Coronary artery (tissue), 2 donors: ENCODE measurements at regions not wholly inside any gene's neighbourhood (a gene's known extent, or its start where the extent isn't known, plus 50 kb on each side); places are given as distances from the start of the nearest gene placed in this dataset.

Source experiments
- DNase-seq: peaks from one replicate; pipeline ENCODE4 v3.0.0-alpha.2; 2017; ENCODE audit warnings: low spot score
- H3K27ac ChIP-seq, 2 donors: fragments of 200-600 bp; sonication (generic); one replicate each; pipeline ENCODE4 v1.5.1; 2016 to 2019
- H3K4me3 ChIP-seq: fragments of 200-600 bp; sonication (generic); 2 replicates; pipeline ENCODE4 v1.5.1; 2016; ENCODE audit warnings: mild to moderate bottlenecking, moderate library complexity
- CTCF ChIP-seq: fragments of 200-600 bp; sonication (generic); IDR thresholded peaks from one replicate; pipeline ENCODE4 v1.5.1; 2019; ENCODE audit warnings: antibody characterized with exemption

DNA sequence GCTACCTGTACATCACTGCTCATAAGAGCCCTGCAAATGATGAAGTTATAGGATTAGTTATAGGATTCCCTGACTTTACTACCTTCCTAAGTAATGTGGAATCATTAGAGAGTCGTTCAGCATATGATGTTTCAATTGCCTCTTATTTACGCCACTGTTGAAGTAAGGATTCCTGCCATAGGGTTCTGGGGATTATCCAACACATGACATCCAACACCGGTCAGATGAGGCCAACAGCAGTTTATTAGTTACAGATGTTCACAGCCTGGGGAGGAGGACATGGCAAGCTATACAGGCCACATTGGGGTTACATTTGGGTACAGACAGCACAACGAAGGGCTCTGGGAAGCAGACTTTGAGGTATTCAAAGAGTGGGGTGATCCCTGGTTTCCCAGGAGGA, 134.1 kb upstream of the MC4R start:
- TF ChIP-seq CTCF: no peak
- no peak for DNase-seq

DNA sequence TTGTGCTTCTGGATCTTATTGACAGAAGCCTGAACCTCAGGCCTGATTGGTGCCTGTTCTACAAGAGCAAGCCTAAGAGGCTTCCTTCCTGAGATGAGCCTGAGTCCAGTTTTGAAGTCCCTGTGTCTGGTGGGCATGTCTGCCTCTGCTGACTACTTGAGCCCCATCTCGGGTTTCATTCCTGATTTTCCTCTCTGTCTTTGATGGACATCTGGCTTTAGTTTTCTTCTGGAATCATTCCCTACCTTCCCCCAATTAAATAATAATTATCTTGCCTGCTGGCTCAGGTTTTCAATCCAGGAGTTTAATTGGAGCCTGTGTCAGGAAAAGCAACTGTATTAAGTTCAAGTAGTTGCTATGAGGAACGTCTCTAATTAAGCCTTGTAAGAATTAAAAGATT, 135.5 kb upstream of the MC4R start:
- TF ChIP-seq CTCF: no peak
- H3K27ac ChIP-seq: no peak overlapping the region
- H3K4me3 ChIP-seq: no peak overlapping the region
- DNase-seq: no peak

More for the DNA sequence above, 134.1 kb upstream of the MC4R start:
- Histone ChIP-seq H3K27ac (no peak overlapping the region), H3K4me3 (no peak overlapping the region)

GRCh38 chr18:60534538-60534937, 162.0 kb upstream of the MC4R start:
- Histone ChIP-seq H3K4me3 (no peak overlapping the region), H3K27ac (no peak overlapping the region)
- TF ChIP-seq CTCF: no peak
- no peak for DNase-seq

GRCh38 chr18:60537074-60537473, 164.5 kb upstream of the MC4R start:
- Histone ChIP-seq H3K4me3 (no peak overlapping the region), H3K27ac (no peak overlapping the region)
- no peak for TF ChIP-seq CTCF
- no peak for DNase-seq

DNA sequence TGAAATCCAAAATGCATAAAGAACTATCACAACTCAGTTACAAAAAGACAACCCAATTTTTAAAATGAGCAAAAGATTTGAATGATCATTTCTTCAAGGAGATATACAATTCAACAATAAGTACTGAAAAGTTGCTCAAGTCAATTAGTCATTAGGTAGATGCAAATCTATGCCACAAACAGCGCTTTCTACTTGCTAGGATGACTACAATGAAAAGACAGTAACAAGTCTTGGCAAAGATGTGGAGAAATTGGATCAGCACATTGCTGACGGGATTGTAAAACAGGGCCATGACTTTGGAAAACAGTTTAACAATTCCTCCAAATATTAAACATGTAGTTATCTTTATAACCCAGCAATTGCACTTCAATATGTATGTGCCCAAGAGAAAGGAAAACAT, 166.3 kb upstream of the MC4R start:
- no peak for DNase-seq
- TF ChIP-seq CTCF: no peak
- Histone ChIP-seq H3K27ac (no peak overlapping the region), H3K4me3 (no peak overlapping the region)

- Histone ChIP-seq H3K4me3 (no peak overlapping the region), H3K27ac (no peak overlapping the region)
- no peak for TF ChIP-seq CTCF
- no peak for DNase-seq
These were observed 169.1 kb upstream of the MC4R start for GRCh38 chr18:60541661-60542060.

GRCh38 chr18:60543646-60544045, 171.1 kb upstream of the MC4R start:
- DNase-seq: no peak
- Histone ChIP-seq H3K27ac (no peak overlapping the region), H3K4me3 (no peak overlapping the region)
- no peak for TF ChIP-seq CTCF
